ENCODE measurements at regions not wholly inside any gene's neighbourhood (a gene's known extent, or its start where the extent isn't known, plus 50 kb on each side); places are given as distances from the start of the nearest gene placed in this dataset.
A peak's percentile ranks its signal among the peaks of the same experiment; 100 is the strongest.

- DNase-seq (no peak), ATAC-seq (replicated peaks) (no peak)
- no peak overlapping the region for H3K27ac Mint-ChIP-seq
- H3K36me3 Mint-ChIP-seq = no peaks in the 10 kb centered on the region
- H3K4me3 Mint-ChIP-seq = no peak overlapping the region
- peaks cover 0 to 6% of the 10 kb centered on the region in 2 donors for H3K27me3 Mint-ChIP-seq
- peaks cover 0 to 8% of the 10 kb centered on the region in 2 donors for H3K9me3 Mint-ChIP-seq
- H3K4me1 Mint-ChIP-seq = no peaks in the 10 kb centered on the region
Observed at GRCh38 chr15:96390986-96391385, 60.5 kb downstream of the NR2F2 start.

GRCh38 chr15:96392380-96393208 lies 62.1 kb downstream of the NR2F2 start:
- Mint-ChIP-seq H3K27ac (no peak overlapping the region), H3K4me1 (no peaks in the 10 kb centered on the region), H3K27me3 (peaks cover 0 to 11% of the 10 kb centered on the region in 2 donors), H3K36me3 (no peaks in the 10 kb centered on the region), H3K4me3 (no peak overlapping the region), H3K9me3 (peaks cover 0 to 8% of the 10 kb centered on the region in 2 donors)
- ATAC-seq (replicated peaks) (no peak), DNase-seq (no peak)

DNA sequence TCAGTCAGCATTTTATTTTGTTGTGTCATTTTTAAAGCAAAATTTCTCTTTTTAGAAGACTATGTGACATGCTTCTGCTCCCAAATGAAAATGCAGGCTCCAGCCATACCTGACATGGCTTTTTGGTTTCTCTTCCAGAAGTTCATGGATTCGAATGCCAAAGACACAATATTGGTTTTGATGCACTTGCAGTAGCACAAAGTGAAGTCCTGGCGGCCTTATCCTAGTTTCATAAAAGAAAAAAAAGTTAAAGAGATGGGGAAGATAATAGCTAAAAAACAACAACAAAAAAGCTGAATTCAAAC lies 62.7 kb downstream of the NR2F2 start:
- H3K27me3 Mint-ChIP-seq = peaks cover 0 to 11% of the 10 kb centered on the region in 2 donors

DNA sequence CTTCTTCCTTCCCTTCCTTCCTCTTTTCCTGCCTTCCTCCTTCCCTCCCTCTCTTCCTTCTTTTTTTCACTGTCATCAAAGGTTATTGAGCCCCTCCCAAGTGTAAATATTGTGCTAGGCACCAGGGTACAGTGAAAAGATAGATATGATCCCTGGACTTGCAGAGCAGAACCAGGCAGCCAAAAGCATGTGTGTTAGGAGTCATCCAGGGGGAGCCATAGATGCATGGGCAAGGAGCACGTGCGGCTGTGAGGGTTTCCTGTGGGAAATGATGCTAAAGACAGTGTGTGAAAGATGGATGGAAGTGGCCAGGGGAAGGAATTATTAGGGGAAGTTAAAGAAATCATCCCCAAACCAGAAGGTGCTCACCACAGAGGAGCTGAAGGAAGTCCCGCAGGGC lies 65.2 kb downstream of the NR2F2 start:
- no peak overlapping the region for H3K27ac Mint-ChIP-seq
- H3K4me3 Mint-ChIP-seq = no peak overlapping the region
- peaks cover 0 to 3% of the 10 kb centered on the region in 2 donors for H3K9me3 Mint-ChIP-seq

More for the DNA sequence above, 62.7 kb downstream of the NR2F2 start:
- ATAC-seq (replicated peaks) (no peak), DNase-seq (no peak)
- no peaks in the 10 kb centered on the region for H3K36me3 Mint-ChIP-seq
- no peak overlapping the region for H3K4me3 Mint-ChIP-seq
- H3K4me1 Mint-ChIP-seq = no peaks in the 10 kb centered on the region
- H3K27ac Mint-ChIP-seq = no peak overlapping the region
- H3K9me3 Mint-ChIP-seq = peaks cover 0 to 8% of the 10 kb centered on the region in 2 donors

GRCh38 chr15:96398776-96399175 lies 68.3 kb downstream of the NR2F2 start:
- Mint-ChIP-seq H3K9me3 (peaks cover 0 to 6% of the 10 kb centered on the region in 2 donors), H3K27ac (no peak overlapping the region), H3K4me1 (no peaks in the 10 kb centered on the region), H3K36me3 (no peaks in the 10 kb centered on the region), H3K27me3 (peaks cover 0 to 18% of the 10 kb centered on the region in 2 donors), H3K4me3 (no peak overlapping the region)
- DNase-seq (no peak), ATAC-seq (replicated peaks) (no peak)

More for the DNA sequence above, 65.2 kb downstream of the NR2F2 start:
- no peak for ATAC-seq (replicated peaks)
- no peak for DNase-seq
- Mint-ChIP-seq H3K36me3 (no peaks in the 10 kb centered on the region), H3K4me1 (no peaks in the 10 kb centered on the region), H3K27me3 (peaks cover 0 to 11% of the 10 kb centered on the region in 2 donors)

- H3K27ac Mint-ChIP-seq = no peak overlapping the region
- no peaks in the 10 kb centered on the region for H3K4me1 Mint-ChIP-seq
- peaks cover 0 to 3% of the 10 kb centered on the region in 2 donors for H3K9me3 Mint-ChIP-seq
- ATAC-seq (replicated peaks) (no peak), DNase-seq (no peak)
- H3K4me3 Mint-ChIP-seq = no peak overlapping the region
- peaks cover 11 to 19% of the 10 kb centered on the region in 2 donors for H3K27me3 Mint-ChIP-seq
- H3K36me3 Mint-ChIP-seq = no peaks in the 10 kb centered on the region
Observed at GRCh38 chr15:96402403-96402802, 71.9 kb downstream of the NR2F2 start.

- ATAC-seq (replicated peaks) = no peak
- H3K4me1 Mint-ChIP-seq = no peaks in the 10 kb centered on the region
Observed at GRCh38 chr15:96403071-96403470, 72.6 kb downstream of the NR2F2 start.

GRCh38 chr15:96403932-96404331 lies 73.4 kb downstream of the NR2F2 start:
- H3K9me3 Mint-ChIP-seq = peaks cover 0 to 5% of the 10 kb centered on the region in 2 donors
- ATAC-seq (replicated peaks) (no peak), DNase-seq (no peak)
- peaks cover 24 to 34% of the 10 kb centered on the region in 2 donors for H3K27me3 Mint-ChIP-seq
- no peaks in the 10 kb centered on the region for H3K36me3 Mint-ChIP-seq
- peaks cover 0 to 4% of the 10 kb centered on the region in 2 donors for H3K4me1 Mint-ChIP-seq
- no peak overlapping the region for H3K27ac Mint-ChIP-seq
- H3K4me3 Mint-ChIP-seq = no peak overlapping the region

More at GRCh38 chr15:96403071-96403470, 72.6 kb downstream of the NR2F2 start:
- H3K4me3 Mint-ChIP-seq = no peak overlapping the region
- H3K27me3 Mint-ChIP-seq = peaks cover 16 to 26% of the 10 kb centered on the region in 2 donors
- H3K27ac Mint-ChIP-seq = no peak overlapping the region
- DNase-seq = no peak
- H3K9me3 Mint-ChIP-seq = peaks cover 0 to 5% of the 10 kb centered on the region in 2 donors
- no peaks in the 10 kb centered on the region for H3K36me3 Mint-ChIP-seq

- H3K4me3 Mint-ChIP-seq = no peak overlapping the region
- ATAC-seq (replicated peaks) (no peak), DNase-seq (no peak)
- H3K4me1 Mint-ChIP-seq = peaks cover 1 to 9% of the 10 kb centered on the region in 2 donors
- peaks cover 0 to 5% of the 10 kb centered on the region in 2 donors for H3K9me3 Mint-ChIP-seq
- peaks cover 26 to 38% of the 10 kb centered on the region in 2 donors for H3K27me3 Mint-ChIP-seq
- no peak overlapping the region for H3K27ac Mint-ChIP-seq
- H3K36me3 Mint-ChIP-seq = no peaks in the 10 kb centered on the region
Observed at GRCh38 chr15:96404560-96404959, 74.1 kb downstream of the NR2F2 start.

DNA sequence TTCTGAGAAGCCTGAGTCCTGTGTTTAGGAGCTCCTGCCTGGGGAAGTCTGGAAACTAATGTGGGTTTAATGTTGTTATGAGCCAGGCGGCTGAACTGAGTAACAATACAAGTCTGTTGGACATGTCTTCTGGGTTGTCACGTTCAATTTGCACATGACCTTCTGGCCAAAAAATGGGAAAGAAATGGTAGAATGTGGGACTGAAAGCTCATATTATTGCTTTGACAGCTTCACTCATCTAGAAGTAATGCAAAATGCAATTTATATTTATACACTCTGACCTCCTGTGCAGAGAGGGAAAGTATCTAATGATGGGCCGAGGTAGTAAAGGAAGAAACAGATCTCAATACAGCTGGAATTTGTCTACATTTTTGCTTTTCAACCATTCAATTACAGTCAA lies 75.8 kb downstream of the NR2F2 start:
- no peaks in the 10 kb centered on the region for H3K36me3 Mint-ChIP-seq
- H3K9me3 Mint-ChIP-seq = peaks cover 0 to 5% of the 10 kb centered on the region in 2 donors
- ATAC-seq (replicated peaks) (no peak), DNase-seq (no peak)
- H3K27me3 Mint-ChIP-seq = peaks cover 39 to 53% of the 10 kb centered on the region in 2 donors
- H3K27ac Mint-ChIP-seq = no peak overlapping the region
- peaks cover 1 to 9% of the 10 kb centered on the region in 2 donors for H3K4me1 Mint-ChIP-seq
- no peak overlapping the region for H3K4me3 Mint-ChIP-seq

DNA sequence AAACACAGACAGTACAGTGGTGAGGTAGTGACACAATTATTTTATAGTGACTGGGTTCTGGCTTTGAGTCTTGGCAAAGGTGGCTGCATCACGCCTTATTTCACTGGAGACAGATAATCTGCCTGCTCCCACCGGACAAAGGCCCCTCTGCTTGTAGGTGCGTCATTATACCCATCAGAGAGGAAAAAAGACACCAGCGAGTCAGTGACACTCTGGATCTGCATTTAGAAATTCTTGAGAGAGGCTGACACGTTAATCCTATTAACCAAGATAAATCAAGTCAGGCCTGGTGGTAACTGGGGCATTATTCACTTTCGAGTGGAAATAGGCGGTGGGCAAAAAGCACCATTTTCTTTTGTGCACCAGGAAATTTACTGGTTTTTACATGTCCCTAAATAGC lies 76.2 kb downstream of the NR2F2 start:
- Mint-ChIP-seq H3K27ac (no peak overlapping the region), H3K4me3 (no peak overlapping the region), H3K9me3 (peaks cover 0 to 5% of the 10 kb centered on the region in 2 donors), H3K27me3 (peaks cover 42 to 57% of the 10 kb centered on the region in 2 donors), H3K36me3 (no peaks in the 10 kb centered on the region), H3K4me1 (peaks cover 1 to 9% of the 10 kb centered on the region in 2 donors)
- ATAC-seq (replicated peaks) (no peak), DNase-seq (no peak)

DNA sequence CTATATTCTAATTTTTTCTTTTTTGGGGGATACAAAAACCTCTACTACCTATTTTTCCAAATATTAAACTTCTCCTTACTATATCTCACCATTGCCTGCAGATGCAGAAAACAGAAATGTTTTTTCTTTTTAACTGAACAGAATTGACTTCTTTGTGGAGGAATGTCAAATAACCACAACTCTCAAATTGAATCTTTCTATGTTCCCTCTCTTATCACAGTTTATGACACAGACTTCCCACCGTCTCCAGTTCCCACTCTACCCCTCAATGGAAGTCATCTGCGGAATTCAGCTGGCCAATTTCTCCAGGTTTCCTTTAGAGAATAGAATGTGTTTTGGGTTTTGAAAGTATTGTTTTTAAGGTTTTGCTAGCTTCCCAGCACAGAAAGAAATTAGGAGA lies 77.0 kb downstream of the NR2F2 start:
- Mint-ChIP-seq H3K36me3 (no peaks in the 10 kb centered on the region), H3K4me1 (peaks cover 1 to 9% of the 10 kb centered on the region in 2 donors), H3K27me3 (peaks cover 49 to 58% of the 10 kb centered on the region in 2 donors), H3K27ac (peak overlapping the region; percentile 3), H3K9me3 (peaks cover 0 to 2% of the 10 kb centered on the region in 2 donors), H3K4me3 (no peak overlapping the region)
- ATAC-seq (replicated peaks) = no peak
- DNase-seq = no peak

GRCh38 chr15:96408591-96409183 lies 78.2 kb downstream of the NR2F2 start:
- peaks cover 0 to 2% of the 10 kb centered on the region in 2 donors for H3K9me3 Mint-ChIP-seq
- H3K27ac Mint-ChIP-seq = no peak overlapping the region
- peaks cover 1 to 9% of the 10 kb centered on the region in 2 donors for H3K4me1 Mint-ChIP-seq
- no peak for DNase-seq
- peak overlapping the region in 1 of 2 donors; percentile 21 for H3K4me3 Mint-ChIP-seq
- peaks cover 57 to 70% of the 10 kb centered on the region in 2 donors for H3K27me3 Mint-ChIP-seq
- no peak for ATAC-seq (replicated peaks)
- H3K36me3 Mint-ChIP-seq = no peaks in the 10 kb centered on the region

- Mint-ChIP-seq H3K27ac (no peak overlapping the region), H3K4me1 (peaks cover 1 to 9% of the 10 kb centered on the region in 2 donors), H3K27me3 (peaks cover 65 to 77% of the 10 kb centered on the region in 2 donors), H3K36me3 (no peaks in the 10 kb centered on the region), H3K4me3 (peak overlapping the region in 1 of 2 donors; percentile 21), H3K9me3 (peaks cover 0 to 2% of the 10 kb centered on the region in 2 donors)
- ATAC-seq (replicated peaks) (no peak), DNase-seq (no peak)
Observed at GRCh38 chr15:96409215-96410138, 79.0 kb downstream of the NR2F2 start.

Measured in stimulated activated naive B cell treated with anti-CD40 and anti-IgM and Interleukin-4, amounts not matched to agents 10 μg/mL and 1 μg/mL and 100 μg/mL, for 72 hours (primary cell).